AG08395 (cell line): ENCODE measurements at regions not wholly inside any gene's neighbourhood (a gene's known extent, or its start where the extent isn't known, plus 50 kb on each side); places are given as distances from the start of the nearest gene placed in this dataset.
A peak's percentile ranks its signal among the peaks of the same experiment; 100 is the strongest.
"Not testable (repeated sequence)": the region's sequence is repeated elsewhere in the genome, so short reads cannot be mapped to it uniquely, and the experiment has no call there.

Source experiments
- DNase-seq: peaks from one replicate; pipeline ENCODE4 v3.0.0; 2012; ENCODE audit warnings: mixed read lengths, low spot score

DNA sequence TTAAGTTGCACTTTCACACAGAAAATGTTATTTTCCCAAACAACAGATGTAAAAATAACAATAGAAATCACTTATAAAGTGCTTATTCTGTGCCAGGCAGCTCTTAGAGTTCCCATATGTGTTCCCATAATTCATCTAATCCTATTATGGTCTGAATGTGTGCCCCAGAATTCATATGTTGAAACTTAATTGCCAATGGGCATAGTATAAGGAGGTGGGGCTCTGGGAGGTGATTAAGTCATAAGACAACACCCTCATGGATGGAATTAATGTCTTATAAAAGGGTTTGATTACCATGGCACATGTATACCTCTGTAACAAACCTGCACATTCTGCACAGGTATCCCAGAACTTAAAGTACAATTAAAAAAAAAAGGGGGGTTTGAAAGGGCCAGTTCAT, 92.7 kb downstream of the FZD1 start:
- DNase-seq, result no peak

DNA sequence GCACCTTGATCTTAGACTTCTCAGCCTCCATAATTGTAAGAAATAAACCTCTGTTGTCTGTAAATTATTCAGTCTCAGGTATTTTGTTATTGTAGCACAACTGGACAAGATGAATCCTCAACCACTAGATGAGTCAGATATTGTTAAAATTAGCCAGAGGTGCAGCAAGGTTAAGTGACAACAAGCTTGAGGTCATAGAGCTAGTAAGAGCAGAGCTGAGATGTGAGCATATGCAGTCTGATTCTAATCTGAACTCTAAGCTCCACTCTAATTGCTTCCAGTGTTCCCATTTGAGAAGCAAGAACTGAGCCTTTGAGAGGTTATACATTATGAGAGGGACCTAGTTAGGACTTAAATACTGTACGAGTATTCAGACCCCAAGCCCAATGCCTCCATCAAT, 93.1 kb downstream of the FZD1 start:
- no peak for DNase-seq

DNA sequence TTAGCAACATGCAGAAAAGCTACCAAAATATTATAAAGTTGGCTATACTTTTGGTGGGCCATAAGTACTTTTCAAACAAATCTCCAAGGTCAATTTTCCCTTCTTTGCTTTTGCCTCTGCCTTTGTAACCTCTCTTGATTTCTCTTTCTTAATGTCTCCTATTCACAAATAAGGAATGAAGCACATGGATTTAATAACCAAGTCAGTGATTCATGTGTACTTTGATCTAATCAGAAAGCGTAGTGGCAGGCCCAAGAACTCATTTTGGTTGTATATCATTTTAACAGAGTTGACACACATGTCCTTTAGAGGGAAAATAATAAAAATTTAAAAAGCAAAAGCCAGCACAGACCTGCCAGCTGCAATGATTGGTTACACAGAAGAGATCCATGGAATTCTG, 93.7 kb downstream of the FZD1 start:
- DNase-seq, result no peak

DNA sequence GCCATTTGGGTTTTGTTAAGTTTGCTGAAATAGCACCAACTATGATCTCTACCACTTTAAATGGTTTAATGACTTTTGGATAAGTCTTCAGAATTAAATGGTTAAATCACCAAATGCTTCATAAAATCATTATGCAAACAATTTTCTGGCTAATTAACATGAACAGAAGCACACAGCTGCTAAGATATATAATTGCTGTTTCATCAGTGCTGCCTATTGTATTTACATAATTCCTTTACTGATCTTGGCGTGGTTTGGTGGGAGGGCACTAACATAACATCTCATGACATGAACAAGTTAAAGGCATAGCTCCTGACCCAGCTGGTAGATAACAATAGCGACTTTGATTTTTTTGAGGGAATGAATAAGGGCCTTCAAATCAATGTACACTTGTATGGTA, 94.1 kb downstream of the FZD1 start:
- DNase-seq, result no peak

DNA sequence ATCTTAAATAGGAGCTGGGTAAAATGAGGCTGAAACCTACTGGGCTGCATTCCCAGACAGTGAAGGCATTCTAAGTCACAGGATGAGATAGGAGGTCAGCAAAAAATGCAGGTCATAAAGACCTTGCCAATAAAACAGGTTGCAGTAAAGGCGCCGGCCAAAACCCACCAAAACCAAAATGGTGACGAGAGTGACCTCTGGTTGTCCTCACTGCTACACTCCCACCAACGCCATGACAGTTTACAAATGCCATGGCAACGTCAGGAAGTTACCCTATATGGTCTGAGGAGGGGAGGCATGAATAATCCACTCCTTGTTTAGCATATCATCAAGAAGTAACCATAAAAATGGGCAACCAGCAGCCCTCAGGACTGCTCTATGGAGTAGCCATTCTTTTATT, 100.9 kb downstream of the FZD1 start:
- not testable (repeated sequence) for DNase-seq

DNA sequence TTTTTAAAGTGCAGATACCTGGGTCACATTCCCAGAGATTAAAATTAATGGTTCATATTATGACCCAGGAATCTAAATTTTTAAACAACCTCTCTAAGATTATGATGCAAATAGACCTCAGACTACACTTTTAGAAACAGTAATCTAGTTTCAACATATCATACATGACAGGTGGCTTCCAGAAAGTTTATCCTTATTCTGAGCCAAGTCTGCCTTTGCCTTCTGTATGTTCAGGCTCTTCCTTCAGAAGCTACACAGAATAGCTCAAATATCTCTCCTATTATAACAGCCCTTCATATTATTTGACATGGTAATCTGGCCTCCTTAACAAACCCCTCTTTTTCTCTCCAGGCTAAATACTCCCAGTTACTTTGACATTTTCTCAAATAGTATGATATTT, 101.9 kb downstream of the FZD1 start:
- DNase-seq, result no peak

DNA sequence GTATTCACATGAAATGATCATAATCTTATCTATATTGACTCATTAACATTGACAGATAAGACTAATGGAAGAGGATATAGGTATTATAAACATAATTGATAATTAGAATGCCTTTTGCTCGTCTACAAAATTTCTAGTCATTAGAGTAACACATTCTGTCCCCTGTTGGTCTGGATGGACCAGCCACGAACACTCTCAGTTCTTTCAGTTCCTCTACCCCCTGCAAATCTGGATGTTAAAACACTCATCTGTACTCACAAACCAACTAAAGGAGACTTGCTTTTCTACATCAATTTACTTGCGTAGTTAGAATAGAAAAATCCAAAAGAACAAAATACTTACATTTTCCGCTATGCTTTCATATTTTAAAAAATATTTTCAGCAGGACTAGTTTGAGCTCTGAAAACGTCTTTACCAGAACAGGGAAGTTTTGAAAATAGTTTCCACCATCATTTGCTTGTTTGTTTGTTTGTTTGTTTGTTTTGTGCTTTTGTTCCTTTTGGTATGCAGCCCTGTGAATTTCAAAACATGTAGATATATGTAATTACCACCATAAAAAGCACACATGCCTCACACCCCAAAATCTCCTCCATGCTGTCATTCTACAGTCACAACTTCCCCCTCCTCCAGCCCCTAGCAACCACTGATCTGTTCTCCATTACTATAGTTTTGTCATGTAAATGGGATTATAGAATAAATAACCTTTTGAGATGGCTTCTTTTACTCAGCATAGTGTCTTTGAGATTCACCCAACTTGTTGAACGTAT, 103.8 kb downstream of the FZD1 start:
- no peak for DNase-seq

DNA sequence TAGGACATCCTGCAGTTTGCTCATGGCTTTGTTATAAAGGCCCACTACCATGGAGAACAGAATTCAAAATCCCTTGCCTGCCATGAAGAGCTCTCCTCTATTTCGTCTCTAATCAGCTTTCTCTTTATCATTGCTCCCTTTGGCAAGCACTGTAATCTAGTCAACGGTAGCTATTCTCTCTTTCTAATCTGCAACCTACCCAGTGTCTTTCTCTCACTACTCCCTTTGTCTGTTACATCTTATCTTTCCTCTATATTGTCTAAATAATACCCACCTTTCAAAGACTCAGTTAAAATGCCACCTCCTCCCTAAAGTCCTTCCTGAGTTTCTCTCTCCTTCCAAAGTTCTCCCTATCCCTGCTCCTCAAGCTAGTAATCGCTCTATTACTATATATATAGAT, 108.1 kb downstream of the FZD1 start:
- DNase-seq, result no peak

DNA sequence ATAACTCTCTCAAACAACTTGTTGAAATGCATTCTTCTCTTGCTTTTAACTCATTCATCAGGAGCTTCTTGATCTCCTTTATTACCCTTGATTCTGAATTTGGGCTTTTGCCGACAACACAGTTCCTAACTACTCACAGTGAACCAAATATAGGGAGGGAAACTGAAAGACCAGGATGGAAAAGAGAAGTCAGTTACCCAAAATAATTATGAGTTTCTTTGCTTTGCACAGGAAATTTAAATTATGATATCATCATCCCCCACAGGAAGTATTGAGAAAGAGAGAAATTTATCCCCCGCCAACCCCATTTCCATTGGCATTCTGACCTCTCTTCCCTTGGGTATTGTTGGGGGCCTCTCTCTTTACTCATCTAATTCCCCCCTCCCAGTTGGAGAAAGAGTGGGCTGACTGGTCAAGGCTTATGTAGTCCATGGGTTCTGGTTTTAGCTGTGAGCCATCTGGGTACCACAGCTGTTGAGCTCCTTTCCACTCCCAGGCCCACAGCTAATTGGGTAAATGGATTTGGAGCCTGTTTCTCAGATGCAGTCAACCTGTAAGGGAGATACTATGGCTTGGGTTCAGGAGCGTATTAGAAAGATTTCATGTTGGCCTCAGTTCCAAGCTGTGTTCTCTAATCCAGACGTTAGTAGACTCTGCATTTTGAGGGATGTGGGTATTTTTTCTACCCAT, 109.0 kb downstream of the FZD1 start:
- no peak for DNase-seq

DNA sequence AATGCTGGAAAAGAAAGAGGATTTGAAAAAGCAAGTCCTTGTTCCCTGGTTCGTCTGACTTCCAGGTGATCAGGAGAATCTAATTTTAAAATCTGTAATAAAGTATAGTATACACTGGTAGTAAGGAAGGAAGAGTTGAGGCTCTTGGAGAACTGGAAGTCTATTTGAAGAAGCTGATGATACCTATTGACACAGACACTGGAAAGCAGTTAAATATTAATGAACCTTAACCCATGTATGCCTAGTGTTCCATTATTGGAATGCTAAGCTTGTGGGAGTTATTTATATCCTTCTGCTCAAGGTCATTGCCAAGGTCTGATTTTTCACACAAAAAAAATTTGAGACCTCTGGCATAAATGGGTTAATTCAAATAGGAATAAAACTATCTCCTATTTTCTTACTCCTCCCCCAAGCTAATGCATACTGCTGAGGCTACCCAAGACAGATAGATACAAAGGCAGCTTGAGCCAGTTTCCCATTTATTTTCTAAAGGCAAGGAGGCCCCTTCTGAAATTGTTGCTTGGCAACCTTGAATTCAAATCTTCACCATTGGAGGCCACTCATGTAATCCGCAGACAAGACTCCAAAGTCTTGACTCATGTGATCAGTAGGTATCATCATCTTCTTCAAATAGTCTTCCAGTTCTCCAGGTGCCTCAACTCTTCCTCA, 110.2 kb downstream of the FZD1 start:
- no peak for DNase-seq

DNA sequence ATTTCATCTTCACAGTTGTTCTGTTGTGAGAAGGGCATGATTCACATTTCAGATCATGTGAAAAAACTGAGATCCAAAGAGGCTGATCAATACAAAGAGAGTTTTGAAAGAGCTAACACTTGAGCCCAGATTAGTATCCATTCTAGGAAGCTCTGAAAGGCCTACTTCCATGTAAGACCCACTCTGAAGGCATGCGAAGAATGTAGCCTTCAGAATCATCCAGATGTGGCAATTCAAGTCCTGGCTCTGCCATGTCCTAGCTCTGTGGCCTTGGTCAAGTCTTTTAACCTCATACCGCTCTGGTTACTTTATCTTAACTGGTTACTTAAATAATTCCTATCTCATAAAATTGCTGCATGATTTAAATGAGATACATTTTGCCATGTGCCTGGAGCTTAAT, 111.1 kb downstream of the FZD1 start:
- no peak for DNase-seq

DNA sequence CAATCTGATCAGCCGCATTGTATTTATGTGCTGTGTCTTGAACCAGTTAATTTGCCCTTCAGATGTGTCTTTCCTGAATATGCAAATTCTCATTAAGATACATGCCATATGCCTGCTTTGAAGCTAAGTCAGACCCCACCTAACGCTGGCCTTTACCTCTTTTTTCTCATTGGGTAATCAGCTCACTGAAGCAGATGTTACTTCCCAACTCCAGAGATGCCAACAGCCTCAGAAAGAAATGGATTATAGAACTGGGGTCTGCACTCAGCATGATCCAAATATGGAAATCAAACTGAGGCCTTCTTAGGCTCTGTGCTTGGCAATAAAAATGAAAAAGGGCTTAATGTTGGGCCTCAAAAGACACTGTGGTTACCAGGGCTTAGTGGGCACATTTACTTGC, 113.9 kb downstream of the FZD1 start:
- DNase-seq, result no peak

DNA sequence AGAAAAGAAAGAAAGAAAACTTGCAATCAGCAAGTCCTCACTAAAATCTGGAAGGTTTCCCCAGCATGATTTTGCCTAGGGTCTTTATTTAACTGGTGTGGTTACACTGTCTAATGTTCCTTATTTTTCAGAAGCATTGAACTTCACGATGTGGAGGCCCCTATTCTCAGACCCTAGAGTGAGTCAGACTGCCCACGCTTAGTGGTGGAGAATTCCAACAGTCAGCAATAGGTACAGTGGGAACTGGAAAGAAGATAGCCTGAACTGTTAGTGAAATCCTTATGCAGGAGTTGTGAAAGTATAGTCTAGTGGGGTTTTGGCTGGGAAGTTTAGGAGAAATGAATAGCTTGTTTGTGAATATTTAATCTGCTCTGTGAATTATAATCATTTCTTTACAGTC, 115.0 kb downstream of the FZD1 start:
- no peak for DNase-seq

DNA sequence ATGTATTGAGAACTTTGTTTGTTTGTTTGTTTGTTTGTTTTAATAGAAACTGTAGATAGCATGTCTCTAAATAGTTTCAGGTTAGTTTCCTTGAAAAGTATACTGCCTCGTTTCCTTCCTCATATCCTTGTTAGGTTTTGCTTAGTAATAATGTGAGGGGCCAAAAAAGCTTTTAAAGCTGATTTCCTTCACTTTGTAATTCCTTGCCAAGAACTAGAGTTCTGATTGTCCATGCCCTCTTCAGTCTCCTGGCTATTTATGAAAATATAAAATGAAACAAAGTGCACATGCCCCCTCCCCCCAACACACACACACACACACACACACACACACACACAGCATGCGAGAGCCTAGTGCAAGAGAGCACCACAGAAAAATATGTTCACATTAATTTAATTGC, 115.8 kb downstream of the FZD1 start:
- DNase-seq, result no peak

DNA sequence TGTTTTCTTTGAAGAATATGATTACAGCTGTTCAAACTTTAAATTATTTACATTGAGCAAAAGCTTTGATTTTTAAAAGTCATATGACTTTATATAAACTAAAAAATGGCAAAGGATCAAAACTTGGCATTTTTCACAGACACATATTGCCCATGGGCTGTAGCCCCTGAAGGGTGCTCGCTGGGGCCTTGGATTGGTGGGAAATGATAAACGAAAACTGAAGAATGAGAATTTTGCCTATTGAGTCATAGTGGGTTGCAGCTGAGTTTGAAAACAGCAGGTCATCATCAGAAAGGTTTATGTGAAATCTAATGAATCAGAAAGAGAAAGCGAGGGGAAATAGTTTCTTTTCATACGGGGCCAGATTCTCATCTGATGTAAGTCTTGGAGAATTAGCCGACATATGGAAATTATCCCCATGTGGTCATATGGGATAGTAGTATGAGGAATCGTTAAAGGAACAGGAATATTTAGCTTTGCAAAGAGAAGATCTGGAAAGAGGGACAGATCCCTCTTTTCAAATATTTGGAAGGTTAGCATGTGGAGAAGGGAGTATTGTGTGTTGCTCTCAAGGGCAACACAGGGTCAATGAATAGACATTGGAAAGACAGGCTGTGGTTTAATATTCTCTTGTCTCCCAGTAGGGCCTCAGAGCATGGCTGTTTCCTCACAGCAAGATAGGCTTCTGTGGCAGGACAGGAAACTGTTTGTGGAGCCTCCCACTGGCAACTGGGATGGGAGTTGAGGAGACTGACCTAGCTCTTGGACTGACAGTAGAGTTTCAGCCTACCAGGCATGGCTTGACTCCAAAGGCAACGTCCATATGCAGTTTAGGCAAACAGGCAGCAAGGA, 119.0 kb downstream of the FZD1 start:
- peak; percentile 43 for DNase-seq

DNA sequence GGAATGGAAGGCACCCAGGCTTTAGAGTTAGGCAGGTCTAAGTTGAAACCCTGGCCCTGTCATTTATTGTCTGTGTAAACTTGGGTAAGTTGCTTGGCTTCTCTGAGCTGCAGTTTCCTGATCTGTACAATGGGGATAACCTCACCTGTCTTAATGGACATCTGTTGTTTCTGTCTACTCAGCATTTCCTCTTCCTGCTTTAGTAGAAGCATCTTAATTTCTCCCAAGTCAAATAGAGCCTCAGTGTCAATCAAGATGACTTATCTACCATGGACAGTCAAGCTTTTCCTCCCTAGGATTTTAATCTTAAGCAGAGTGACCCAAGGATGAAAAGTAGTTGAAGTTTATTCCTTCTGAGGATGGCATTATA, 119.7 kb downstream of the FZD1 start:
- no peak for DNase-seq

DNA sequence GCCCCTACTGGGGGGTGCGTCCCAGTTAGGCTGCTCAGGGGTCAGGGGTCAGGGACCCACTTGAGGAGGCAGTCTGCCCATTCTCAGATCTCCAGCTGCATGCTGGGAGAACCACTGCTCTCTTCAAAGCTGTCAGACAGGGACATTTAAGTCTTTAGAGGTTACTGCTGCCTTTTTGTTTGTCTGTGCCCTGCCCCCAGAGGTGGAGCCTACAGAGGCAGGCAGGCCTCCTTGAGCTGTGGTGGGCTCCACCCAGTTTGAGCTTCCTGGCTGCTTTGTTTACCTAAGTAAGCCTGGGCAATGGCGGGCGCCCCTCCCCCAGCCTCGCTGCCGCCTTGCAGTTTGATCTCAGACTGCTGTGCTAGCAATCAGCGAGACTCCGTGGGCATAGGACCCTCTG, 130.5 kb downstream of the FZD1 start:
- DNase-seq, result not testable (repeated sequence)

DNA sequence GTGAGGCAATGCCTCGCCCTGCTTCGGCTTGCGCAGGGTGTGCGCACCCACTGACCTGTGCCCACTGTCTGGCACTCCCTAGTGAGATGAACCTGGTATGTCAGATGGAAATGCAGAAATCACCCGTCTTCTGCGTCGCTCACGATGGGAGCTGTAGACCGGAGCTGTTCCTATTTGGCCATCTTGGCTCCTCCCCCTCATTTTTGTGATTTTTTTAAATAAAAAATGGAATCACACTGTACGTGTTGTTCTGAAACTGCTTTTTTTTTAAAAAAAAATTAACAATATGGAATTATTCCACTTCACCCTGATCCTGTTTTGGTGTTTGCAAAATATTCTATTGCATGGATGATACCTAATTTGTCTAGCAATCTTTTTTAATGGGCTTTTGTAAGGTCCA, 131.1 kb downstream of the FZD1 start:
- DNase-seq, result not testable (repeated sequence)

DNA sequence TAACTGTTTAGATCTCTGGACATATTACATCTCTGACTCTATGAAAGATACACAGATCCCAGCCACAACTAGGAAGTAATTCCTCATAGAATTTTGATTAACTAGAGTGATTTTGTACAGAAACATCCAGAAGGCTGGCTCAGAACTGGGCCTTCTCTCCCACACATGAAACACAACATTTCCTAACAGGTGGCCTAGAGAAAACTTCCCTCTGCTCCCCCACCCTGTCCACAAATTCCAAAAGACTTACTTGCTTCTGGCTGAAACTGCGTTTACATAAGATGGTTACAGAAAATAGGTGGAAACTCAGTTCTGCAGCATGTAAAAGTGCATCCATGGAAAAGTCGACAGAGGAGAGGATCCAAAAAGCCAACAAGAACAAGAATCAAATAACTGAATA, 132.9 kb downstream of the FZD1 start:
- DNase-seq, result no peak

DNA sequence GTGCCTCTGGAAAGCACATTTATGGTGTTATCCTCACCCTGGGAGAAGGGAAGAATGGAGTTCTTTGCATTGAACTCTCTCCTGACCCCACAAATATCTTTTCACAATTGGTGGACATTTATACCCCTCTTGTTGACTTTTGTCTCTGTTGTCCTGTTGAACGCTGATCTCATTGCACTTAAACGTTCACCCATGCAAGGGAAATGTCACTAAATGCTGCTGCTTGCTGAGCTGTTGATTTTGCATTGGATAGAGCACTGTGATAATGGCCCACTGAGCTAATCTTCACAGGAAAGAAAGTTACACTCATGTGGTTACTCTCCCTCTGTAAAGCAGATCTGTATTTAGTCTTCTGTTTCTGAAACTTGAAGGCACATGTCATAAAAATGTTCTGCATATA, 133.4 kb downstream of the FZD1 start:
- no peak for DNase-seq

DNA sequence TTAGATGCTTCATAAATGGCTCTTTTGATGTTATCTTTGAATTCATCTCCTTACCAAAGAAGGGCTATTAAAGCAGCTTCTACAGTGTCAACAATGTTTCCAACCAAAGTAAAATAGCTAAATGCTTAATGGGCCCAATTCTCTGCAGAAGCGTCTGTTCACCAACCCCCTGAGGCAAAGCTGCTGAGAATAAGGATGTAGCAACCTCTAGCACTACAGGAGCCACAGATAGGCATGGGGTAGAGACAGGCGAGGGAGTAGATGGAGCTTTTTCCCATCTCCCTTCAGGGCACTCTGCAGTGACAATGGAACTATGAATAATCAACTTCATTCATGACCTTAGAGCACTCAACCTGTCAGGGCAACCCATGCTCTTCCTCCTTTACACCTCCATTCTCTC, 134.1 kb downstream of the FZD1 start:
- DNase-seq, result no peak

DNA sequence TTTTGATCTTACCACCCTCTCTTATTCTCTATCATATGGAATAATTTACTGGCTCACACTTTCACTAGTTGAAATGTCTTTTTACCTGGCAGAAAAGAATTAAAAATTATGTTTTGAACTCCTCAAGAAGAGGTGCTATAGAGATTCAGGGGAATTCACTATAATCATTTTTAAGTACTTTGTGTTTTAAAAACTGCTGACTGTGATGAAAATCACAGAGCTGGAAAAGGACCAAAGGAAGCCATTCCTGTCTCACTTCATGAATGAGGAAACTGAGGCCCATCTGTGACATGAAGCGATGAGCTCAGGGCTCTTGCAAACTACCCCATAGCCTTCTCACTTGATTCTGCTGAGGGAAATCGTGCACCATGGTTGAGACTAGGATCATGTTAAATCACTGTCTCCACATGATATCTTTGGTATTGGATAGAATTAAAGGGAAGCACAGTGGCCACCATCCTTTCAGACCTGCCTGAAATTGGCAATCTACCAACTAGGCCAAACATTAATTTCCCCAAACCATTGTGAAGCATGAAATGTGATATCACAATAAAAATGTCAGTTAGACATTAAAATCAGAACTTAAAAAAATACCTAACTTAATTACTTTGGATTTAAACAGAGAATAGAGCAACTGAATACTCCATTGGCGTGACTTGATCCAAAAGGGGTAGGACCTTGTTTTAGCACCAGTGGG, 141.0 kb downstream of the FZD1 start:
- DNase-seq, result no peak
